ENCODE measurements at regions not wholly inside any gene's neighbourhood (a gene's known extent, or its start where the extent isn't known, plus 50 kb on each side); places are given as distances from the start of the nearest gene placed in this dataset.

DNA sequence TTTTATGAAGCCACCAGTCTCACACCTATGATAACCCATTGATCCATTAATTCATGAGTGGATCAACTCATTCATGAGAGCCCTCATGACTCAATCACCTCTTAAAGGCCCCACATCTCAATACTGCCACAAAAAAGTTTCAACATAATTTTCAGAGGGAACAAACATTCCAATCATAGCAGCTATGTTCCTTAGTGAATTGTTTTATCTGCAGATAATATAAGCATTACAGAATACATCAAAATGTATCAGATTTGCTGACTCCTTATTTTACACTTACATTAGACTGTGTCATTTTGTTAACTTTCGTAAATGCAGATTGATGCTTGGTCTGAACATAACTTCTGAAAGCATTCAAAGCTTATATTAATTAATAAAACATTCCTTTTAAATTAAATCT, 155.3 kb upstream of the MBNL1 start:
- no peak overlapping the region for H3K27ac Mint-ChIP-seq
- H3K27me3 Mint-ChIP-seq: no peaks in the 10 kb centered on the region
- H3K9me3 Mint-ChIP-seq: peaks cover 6% of the 10 kb centered on the region
- no peaks in the 10 kb centered on the region for H3K36me3 Mint-ChIP-seq (ENCODE audit: low read depth)
- H3K4me3 Mint-ChIP-seq: no peak overlapping the region
- H3K4me1 Mint-ChIP-seq (ENCODE audit: low read depth): no peaks in the 10 kb centered on the region
- DNase-seq: no peak

DNA sequence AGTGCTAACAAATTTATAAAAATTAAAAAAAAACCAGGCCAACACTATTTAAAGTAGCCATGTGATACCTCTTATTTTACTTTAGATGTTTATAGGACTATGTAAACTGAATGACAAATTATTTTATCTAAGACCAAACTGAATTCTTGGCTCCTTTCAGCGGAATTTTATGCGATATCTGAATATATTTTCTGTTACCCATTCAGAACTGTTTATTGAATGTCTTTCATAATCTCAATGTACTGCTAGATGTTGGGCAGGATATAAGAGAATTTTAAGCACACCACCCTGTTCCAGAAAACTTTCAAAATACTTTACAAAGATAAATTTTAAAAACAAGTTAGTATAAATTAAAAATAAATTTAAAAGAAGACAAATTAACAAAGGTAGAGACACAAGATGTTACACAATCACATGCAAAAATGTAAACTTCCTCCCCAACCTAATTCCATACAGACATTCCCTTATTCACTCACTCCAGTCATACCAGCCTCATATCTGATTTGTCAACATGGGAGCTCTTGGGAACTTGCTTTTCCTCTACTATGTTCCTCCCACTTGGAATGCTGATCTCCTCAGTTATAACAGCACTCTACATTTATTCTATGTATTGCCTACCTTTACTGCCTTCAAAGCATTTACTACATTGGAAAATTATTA, 154.6 kb upstream of the MBNL1 start:
- Mint-ChIP-seq H3K27ac (no peak overlapping the region), H3K4me1 (ENCODE audit: low read depth) (no peaks in the 10 kb centered on the region), H3K9me3 (peaks cover 6% of the 10 kb centered on the region), H3K4me3 (no peak overlapping the region), H3K27me3 (no peaks in the 10 kb centered on the region), H3K36me3 (ENCODE audit: low read depth) (no peaks in the 10 kb centered on the region)
- DNase-seq: no peak

DNA sequence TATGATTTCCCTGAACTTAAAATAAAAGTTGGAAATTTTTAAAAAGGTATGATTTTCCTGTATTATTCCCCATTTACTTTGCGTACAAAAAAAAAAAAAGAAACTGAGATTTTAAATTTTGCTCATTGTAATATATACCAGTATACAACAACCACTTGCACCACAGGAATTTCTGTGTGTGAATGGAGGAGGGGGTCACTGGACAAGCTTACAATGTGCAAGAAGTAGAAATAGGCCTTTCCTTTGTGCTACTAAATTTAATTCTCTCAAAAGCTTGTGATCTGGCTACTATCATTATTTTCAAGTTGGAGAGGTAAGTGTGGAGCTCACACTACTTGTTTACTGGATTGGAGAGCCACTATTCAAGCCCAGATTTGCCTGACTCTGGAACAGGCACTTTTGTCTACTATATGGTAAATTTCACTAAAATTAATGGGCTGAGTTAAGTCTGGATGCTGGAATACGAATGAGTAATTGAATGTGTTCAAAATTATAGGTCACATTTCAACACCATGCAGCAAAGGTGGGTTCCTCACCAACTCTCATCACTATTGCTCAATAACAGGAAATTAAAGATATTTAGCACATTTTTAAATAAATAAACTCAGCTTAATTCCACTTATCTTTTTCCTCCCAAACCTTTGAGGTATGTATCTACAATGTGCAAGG, 148.0 kb upstream of the MBNL1 start:
- Mint-ChIP-seq H3K4me3 (no peak overlapping the region), H3K36me3 (ENCODE audit: low read depth) (no peaks in the 10 kb centered on the region), H3K27me3 (no peaks in the 10 kb centered on the region), H3K9me3 (peaks cover 5% of the 10 kb centered on the region), H3K4me1 (ENCODE audit: low read depth) (peaks cover 34% of the 10 kb centered on the region), H3K27ac (no peak overlapping the region)
- no peak for DNase-seq

GRCh38 chr3:152121270-152121636, 147.5 kb upstream of the MBNL1 start:
- H3K9me3 Mint-ChIP-seq: peaks cover 4% of the 10 kb centered on the region
- H3K36me3 Mint-ChIP-seq (ENCODE audit: low read depth): no peaks in the 10 kb centered on the region
- H3K27me3 Mint-ChIP-seq: no peaks in the 10 kb centered on the region
- H3K4me3 Mint-ChIP-seq: no peak overlapping the region
- no peak for DNase-seq
- H3K27ac Mint-ChIP-seq: no peak overlapping the region
- peaks cover 39% of the 10 kb centered on the region for H3K4me1 Mint-ChIP-seq (ENCODE audit: low read depth)

GRCh38 chr3:152122851-152123250, 145.9 kb upstream of the MBNL1 start:
- H3K4me3 Mint-ChIP-seq: no peak overlapping the region
- no peaks in the 10 kb centered on the region for H3K36me3 Mint-ChIP-seq (ENCODE audit: low read depth)
- no peak overlapping the region for H3K27ac Mint-ChIP-seq
- peaks cover 53% of the 10 kb centered on the region for H3K4me1 Mint-ChIP-seq (ENCODE audit: low read depth)
- H3K9me3 Mint-ChIP-seq: no peaks in the 10 kb centered on the region
- H3K27me3 Mint-ChIP-seq: no peaks in the 10 kb centered on the region
- no peak for DNase-seq

DNA sequence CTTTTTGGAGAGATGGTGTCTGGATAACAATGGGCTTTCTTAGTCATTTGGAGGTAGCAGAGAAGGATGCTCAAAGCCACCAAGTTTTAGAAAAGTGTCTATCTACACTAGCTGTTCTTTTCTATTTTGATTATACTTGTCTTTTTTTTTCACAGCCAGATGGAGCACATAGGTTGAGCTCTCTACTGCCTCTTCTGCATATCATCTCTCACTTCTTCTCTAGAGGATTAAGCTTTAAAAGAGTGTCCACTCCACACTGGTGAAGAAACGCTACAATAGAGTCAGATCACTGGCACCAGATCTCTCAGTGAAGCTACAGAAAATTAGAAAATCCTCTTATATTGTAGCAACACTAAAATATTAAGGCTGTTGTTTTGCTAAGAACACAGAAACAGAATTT, 145.3 kb upstream of the MBNL1 start:
- H3K4me3 Mint-ChIP-seq: no peak overlapping the region
- H3K27ac Mint-ChIP-seq: no peak overlapping the region
- H3K36me3 Mint-ChIP-seq (ENCODE audit: low read depth): no peaks in the 10 kb centered on the region

DNA sequence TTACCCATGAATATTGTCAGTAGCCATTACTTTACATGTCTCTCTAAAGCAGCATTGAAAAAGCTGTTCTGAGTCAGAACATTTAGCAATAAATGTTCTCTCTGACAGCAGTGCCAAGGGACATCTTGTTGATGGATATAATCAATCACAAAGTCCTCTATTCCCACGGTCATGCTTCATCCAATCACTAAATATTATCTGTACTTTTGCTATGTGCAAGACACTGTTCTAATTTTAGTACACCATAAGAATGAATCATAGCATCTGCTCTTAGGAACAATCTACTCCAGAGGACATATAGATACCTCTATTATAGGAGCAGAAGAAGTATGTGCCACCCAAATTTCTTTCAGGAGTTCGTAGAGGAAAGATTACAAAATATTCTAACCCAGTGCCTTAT, 142.5 kb upstream of the MBNL1 start:
- peaks cover 39% of the 10 kb centered on the region for H3K4me1 Mint-ChIP-seq (ENCODE audit: low read depth)
- DNase-seq: no peak
- H3K36me3 Mint-ChIP-seq (ENCODE audit: low read depth): no peaks in the 10 kb centered on the region
- H3K27me3 Mint-ChIP-seq: no peaks in the 10 kb centered on the region
- H3K9me3 Mint-ChIP-seq: no peaks in the 10 kb centered on the region
- no peak overlapping the region for H3K27ac Mint-ChIP-seq
- no peak overlapping the region for H3K4me3 Mint-ChIP-seq

More for the DNA sequence above, 145.3 kb upstream of the MBNL1 start:
- H3K9me3 Mint-ChIP-seq: no peaks in the 10 kb centered on the region
- H3K27me3 Mint-ChIP-seq: no peaks in the 10 kb centered on the region
- DNase-seq: no peak
- peaks cover 53% of the 10 kb centered on the region for H3K4me1 Mint-ChIP-seq (ENCODE audit: low read depth)

GRCh38 chr3:152127058-152127457, 141.7 kb upstream of the MBNL1 start:
- Mint-ChIP-seq H3K4me3 (no peak overlapping the region), H3K4me1 (ENCODE audit: low read depth) (peaks cover 33% of the 10 kb centered on the region), H3K9me3 (no peaks in the 10 kb centered on the region), H3K36me3 (ENCODE audit: low read depth) (no peaks in the 10 kb centered on the region), H3K27me3 (no peaks in the 10 kb centered on the region), H3K27ac (peak overlapping the region; percentile 81)
- no peak for DNase-seq

- no peak overlapping the region for H3K27ac Mint-ChIP-seq
- H3K4me3 Mint-ChIP-seq: no peak overlapping the region
- H3K36me3 Mint-ChIP-seq (ENCODE audit: low read depth): no peaks in the 10 kb centered on the region
- peaks cover 26% of the 10 kb centered on the region for H3K4me1 Mint-ChIP-seq (ENCODE audit: low read depth)
- no peaks in the 10 kb centered on the region for H3K27me3 Mint-ChIP-seq
- no peak for DNase-seq
- no peaks in the 10 kb centered on the region for H3K9me3 Mint-ChIP-seq
These were observed 140.4 kb upstream of the MBNL1 start for GRCh38 chr3:152128356-152128755.

GRCh38 chr3:152139651-152140050, 129.1 kb upstream of the MBNL1 start:
- Mint-ChIP-seq H3K4me3 (no peak overlapping the region), H3K4me1 (ENCODE audit: low read depth) (no peaks in the 10 kb centered on the region), H3K27me3 (no peaks in the 10 kb centered on the region), H3K27ac (no peak overlapping the region), H3K9me3 (peaks cover 4% of the 10 kb centered on the region), H3K36me3 (ENCODE audit: low read depth) (no peaks in the 10 kb centered on the region)
- DNase-seq: no peak

DNA sequence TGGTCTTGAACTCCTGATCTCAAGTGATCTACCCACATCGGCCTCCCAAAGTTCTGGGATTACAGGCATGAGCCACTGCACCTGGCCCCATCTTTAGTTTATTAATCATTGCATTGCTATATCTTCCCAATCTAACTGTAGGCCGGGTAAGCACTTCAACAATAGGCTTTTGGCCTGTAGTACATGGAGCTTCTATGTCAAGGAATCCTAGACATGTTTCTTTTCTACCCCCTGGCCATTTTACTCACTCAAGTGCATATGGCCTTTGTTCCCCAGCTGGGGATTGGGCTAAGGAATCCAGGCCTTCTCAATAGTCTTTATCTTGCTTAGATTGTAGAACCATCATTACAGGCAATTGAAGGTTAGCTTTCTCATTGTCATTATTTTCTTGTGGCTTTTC, 122.3 kb upstream of the MBNL1 start:
- no peak for DNase-seq
- Mint-ChIP-seq H3K27me3 (no peaks in the 10 kb centered on the region), H3K9me3 (no peaks in the 10 kb centered on the region), H3K4me3 (no peak overlapping the region), H3K36me3 (ENCODE audit: low read depth) (no peaks in the 10 kb centered on the region), H3K4me1 (ENCODE audit: low read depth) (peaks cover 25% of the 10 kb centered on the region), H3K27ac (no peak overlapping the region)

- Mint-ChIP-seq H3K27ac (no peak overlapping the region), H3K27me3 (no peaks in the 10 kb centered on the region), H3K36me3 (ENCODE audit: low read depth) (no peaks in the 10 kb centered on the region), H3K4me3 (no peak overlapping the region), H3K9me3 (no peaks in the 10 kb centered on the region), H3K4me1 (ENCODE audit: low read depth) (peaks cover 28% of the 10 kb centered on the region)
- no peak for DNase-seq
These were observed 121.0 kb upstream of the MBNL1 start for GRCh38 chr3:152147748-152148147.

DNA sequence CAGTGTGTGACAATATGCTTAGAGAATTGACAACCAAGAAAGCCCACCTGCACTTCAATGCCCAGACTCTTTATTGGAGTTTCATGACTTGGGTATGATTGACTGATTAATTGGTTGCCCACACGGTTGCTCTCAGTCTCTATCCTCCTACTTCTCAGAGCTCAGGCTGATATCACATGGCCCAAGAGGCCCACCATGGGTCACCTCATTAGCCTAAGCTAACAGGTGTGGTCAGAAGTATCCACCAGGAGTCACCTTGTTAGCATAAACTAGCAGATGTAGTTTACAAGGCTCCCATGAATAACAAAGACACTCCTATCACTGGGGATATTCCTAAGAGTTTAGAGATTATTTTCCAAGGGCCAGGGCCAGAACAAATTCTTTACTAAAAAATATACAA, 120.2 kb upstream of the MBNL1 start:
- Mint-ChIP-seq H3K27me3 (no peaks in the 10 kb centered on the region), H3K36me3 (ENCODE audit: low read depth) (no peaks in the 10 kb centered on the region)

DNA sequence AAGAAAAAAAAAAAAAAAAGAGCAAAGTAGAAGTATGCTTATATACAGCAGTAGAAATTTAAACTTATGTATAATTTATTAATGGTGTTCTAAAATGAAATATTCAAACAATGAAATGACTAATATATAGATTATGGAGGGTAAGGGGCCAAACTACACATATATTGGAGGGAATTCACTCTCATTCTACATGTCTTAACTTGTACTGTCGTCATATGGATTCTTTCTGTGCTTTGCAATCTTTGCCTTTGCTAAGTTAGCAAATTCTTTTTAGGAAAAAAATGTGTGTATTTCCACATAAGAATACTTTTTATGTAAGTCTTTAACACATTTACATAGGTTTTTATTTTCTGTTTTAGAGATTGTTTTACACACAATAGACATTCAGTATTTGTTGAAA, 118.9 kb upstream of the MBNL1 start:
- Mint-ChIP-seq H3K36me3 (ENCODE audit: low read depth) (no peaks in the 10 kb centered on the region), H3K4me3 (no peak overlapping the region), H3K9me3 (no peaks in the 10 kb centered on the region), H3K27me3 (no peaks in the 10 kb centered on the region), H3K27ac (no peak overlapping the region), H3K4me1 (ENCODE audit: low read depth) (peaks cover 28% of the 10 kb centered on the region)
- no peak for DNase-seq

More for the DNA sequence above, 120.2 kb upstream of the MBNL1 start:
- peaks cover 28% of the 10 kb centered on the region for H3K4me1 Mint-ChIP-seq (ENCODE audit: low read depth)
- H3K9me3 Mint-ChIP-seq: no peaks in the 10 kb centered on the region
- no peak for DNase-seq
- no peak overlapping the region for H3K4me3 Mint-ChIP-seq
- no peak overlapping the region for H3K27ac Mint-ChIP-seq

DNA sequence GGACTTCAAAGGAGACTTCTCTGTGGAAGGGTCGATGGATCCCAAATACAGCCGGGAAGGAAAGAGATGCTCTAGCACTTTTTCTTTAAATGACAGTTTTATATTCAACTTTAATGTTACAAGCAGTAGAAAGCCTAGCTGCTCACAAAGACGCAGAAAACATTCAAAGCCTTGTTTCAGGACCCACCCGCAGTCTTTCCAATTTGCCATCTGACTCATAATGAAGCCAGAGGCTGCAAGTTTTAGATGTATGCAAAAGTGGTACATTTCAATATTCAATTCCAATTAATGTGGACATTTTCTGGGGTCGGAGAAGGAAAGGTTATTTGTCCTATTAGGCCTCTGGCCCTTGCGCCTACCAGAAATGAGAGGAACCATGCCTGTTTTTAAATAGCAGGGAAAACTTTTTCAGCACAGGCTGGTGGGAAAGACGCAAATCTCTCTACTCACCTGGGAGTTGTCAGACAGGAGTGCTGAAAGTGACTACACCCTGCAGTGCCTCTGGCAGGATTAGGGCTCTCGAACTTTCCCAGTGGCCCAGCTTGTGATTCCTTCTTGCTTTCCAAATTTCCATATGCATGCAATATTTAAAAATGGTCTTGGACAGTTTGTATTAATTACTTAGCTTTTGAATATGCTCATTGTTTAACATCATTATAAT, 117.4 kb upstream of the MBNL1 start:
- Mint-ChIP-seq H3K9me3 (no peaks in the 10 kb centered on the region), H3K4me3 (no peak overlapping the region), H3K36me3 (ENCODE audit: low read depth) (no peaks in the 10 kb centered on the region), H3K27ac (no peak overlapping the region), H3K4me1 (ENCODE audit: low read depth) (peaks cover 28% of the 10 kb centered on the region), H3K27me3 (no peaks in the 10 kb centered on the region)
- DNase-seq: no peak
